ENCODE measurements at regions not wholly inside any gene's neighbourhood (a gene's known extent, or its start where the extent isn't known, plus 50 kb on each side); places are given as distances from the start of the nearest gene placed in this dataset.
A peak's percentile ranks its signal among the peaks of the same experiment; 100 is the strongest.

DNA sequence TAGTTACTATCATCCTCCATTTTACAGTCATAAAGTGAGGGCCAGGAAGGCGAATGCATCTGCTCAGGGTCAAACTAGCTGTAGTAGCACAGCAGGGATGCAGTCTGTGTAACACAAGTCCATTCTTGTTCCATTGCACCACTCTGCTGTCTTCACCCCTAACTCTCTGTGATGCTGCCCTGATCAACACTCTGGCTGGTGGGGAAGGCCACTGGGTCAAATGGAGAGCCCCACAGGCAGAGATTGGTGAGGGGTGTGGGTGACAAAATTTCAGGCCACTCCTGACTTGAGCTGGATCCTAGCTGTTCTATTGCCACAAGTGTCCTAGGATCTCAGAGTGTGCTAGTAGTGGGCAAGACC is 136.5 kb downstream of the PJA1 start:
- DNase-seq (ENCODE audit: low spot score): no peak
- no peak overlapping the region for H3K27ac ChIP-seq
- H3K4me3 ChIP-seq: no peak overlapping the region
- TF ChIP-seq, protein P1, sequence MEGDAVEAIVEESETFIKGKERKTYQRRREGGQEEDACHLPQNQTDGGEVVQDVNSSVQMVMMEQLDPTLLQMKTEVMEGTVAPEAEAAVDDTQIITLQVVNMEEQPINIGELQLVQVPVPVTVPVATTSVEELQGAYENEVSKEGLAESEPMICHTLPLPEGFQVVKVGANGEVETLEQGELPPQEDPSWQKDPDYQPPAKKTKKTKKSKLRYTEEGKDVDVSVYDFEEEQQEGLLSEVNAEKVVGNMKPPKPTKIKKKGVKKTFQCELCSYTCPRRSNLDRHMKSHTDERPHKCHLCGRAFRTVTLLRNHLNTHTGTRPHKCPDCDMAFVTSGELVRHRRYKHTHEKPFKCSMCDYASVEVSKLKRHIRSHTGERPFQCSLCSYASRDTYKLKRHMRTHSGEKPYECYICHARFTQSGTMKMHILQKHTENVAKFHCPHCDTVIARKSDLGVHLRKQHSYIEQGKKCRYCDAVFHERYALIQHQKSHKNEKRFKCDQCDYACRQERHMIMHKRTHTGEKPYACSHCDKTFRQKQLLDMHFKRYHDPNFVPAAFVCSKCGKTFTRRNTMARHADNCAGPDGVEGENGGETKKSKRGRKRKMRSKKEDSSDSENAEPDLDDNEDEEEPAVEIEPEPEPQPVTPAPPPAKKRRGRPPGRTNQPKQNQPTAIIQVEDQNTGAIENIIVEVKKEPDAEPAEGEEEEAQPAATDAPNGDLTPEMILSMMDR (IDR thresholded peaks at IDR 0.05): no peak

DNA sequence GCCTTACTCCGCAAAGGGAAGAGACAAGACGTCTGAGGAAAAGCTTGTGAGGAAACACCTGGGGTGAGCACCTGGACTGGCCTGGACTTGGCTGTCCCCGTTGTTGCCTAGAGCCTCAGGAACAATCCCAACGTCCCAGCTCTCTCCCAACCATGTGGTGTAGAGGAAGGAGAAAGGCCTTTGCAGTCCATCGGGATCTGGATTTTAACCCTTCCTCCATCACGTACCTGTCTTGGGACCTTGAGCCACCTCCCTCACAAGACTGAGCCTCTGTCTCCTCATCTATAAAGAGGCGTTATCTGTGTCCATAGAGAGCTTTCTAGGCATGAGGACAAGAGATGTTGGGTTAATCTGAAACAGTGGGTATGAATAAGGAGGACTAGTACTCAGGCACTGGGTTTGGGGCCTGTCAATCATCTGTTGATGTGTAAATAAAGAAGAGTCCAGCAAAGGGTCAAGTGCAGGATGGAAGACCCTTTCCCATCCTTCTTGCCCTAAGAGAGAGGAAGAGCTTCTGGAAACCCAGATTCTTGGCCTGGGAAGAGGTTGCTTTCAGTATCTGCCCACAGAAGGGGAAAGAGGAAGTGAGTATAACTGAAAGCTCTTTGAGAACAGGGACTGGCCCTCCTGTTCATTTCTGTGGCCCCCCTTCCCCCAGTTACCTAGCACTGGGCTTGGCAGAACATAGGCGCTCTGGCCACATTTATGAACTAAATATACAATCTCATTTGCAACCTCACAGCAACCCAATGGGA is 137.1 kb downstream of the PJA1 start:
- DNase-seq (ENCODE audit: low spot score): no peak
- no peak overlapping the region for H3K27ac ChIP-seq

DNA sequence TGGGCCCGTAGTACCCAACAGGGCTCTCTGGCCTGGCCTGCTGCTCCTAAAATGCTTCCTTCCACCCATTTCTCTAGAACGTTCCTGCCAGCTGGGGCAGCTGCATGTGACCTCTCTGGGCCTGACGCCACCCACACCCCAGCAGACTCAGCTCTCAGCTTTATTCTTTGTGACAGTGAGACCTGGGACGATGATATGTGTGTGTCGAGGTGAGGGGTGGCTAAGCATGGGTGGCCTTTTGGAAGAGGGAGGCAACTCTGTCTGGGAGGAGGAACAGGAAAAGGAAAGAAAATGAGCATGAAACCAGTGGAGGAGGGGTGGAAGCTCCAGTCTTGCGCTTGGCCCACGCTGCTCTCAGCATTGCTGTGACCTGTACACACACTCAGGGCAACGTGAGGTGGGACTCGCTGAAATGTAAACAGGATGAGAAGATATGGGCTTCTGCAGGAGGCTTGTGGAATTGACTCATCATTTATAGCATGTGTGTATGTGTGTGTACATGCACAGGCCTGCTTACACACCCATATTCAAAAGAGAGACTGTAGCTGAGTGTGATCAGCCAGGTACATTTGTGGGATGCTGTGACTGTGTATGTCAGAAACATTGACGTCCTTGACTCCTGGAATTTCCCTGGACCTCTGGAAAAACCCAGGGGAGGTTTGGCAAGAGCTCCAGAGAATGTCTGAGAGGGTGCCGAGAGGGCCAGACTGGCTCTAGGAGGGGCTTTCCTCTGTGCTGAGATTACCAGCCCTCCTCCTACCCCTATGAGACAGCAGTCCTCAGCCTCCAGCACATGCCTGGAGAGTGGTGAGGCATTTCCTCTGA is 137.9 kb downstream of the PJA1 start:
- Histone ChIP-seq H3K27ac (no peak overlapping the region), H3K4me3 (no peak overlapping the region)
- no peak for DNase-seq (ENCODE audit: low spot score)
- TF ChIP-seq, protein P1 (IDR thresholded peaks at IDR 0.05): no peak

More for the DNA sequence above, 137.1 kb downstream of the PJA1 start:
- TF ChIP-seq, protein P1 (IDR thresholded peaks at IDR 0.05): no peak
- H3K4me3 ChIP-seq: no peak overlapping the region

DNA sequence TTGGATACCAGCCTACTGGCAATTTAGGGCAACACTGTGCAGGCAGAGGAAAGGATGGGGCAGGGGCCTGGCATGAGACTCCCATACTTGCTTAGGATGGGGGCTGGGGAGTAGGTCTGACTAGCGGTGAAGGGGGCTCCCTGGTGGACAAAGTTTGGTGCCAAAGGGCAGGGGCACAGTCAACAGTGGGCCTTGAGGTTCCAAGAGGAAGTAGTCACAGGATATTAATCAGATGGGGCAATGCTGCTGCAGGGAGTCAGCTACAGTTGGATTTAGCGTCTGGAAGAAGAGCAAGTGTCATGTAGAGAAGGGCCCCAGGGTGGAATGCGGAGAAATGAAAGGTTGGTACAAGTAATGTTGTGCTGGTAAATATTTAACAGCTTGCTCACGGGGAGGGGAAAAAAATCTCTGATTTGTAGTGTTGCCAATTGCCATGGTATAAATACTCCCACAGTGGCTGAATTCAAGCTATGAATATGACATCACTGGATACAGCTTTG is 139.4 kb downstream of the PJA1 start:
- TF ChIP-seq, protein P1 (IDR thresholded peaks at IDR 0.05): no peak
- DNase-seq (ENCODE audit: low spot score): no peak
- Histone ChIP-seq H3K27ac (no peak overlapping the region), H3K4me3 (no peak overlapping the region)

DNA sequence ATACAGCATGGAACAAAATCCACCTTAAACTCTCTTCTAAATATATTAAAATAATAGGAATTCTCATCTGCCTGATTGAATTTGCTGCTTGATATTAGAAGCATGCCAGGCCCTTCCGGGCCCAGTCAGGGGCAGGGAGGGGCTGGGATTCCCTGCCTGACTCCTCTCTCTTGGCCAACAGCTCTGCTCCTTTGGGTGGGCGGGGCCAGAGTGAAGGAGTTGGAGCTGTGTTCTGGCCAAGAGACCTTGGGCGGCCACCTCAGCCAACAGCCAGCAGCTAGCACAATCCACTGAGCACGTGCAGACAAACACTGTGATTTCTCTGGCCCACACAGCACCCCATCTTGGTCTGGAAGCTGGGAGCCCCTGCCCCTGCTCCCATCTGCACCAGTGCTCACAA is 140.3 kb downstream of the PJA1 start:
- H3K4me3 ChIP-seq: no peak overlapping the region
- DNase-seq (ENCODE audit: low spot score): peak; percentile 77
- TF ChIP-seq, protein P1 (IDR thresholded peaks at IDR 0.05): no peak
- no peak overlapping the region for H3K27ac ChIP-seq

DNA sequence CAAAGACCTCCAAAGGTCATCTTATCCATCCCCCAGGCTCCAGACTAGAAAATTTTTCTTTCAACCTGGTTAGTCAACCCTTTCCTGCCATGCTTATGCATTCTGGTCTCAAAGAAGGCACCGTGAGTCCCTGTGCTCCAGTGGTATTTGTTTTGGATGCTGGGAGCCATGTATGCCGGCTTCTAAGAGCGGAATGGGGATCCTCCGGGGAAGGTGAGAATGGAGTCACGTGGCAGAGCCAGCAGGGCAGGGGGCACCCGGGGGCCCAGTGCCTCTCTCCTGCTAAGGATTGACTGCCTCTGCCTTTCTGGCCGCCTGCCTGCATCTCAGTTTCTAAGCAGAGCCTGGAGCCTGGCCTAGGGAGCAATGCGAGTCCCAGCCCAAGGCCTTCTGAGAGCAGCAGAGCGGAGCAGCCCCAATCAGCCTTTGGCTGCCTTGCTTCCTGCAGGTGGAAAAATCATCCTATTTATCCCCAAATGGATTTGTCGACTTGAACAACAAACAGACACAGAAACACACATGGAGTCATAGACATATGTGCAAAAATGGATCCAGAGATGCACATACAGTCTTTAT is 141.0 kb downstream of the PJA1 start:
- Histone ChIP-seq H3K4me3 (no peak overlapping the region), H3K27ac (no peak overlapping the region)
- TF ChIP-seq, protein P1 (IDR thresholded peaks at IDR 0.05): no peak
- no peak for DNase-seq (ENCODE audit: low spot score)

All from coronary artery (tissue), 2 donors.